SU-DHL-6 (cell line): ENCODE measurements at regions not wholly inside any gene's neighbourhood (a gene's known extent, or its start where the extent isn't known, plus 50 kb on each side); places are given as distances from the start of the nearest gene placed in this dataset.

Experiments
- CTCF ChIP-seq: fragments of 200-600 bp; sonication (generic); IDR thresholded peaks from one replicate; pipeline ENCODE4 v1.5.1; 2017; ENCODE audit warnings: antibody characterized with exemption, mild to moderate bottlenecking, low read length, moderate library complexity; ENCODE audit not compliant: insufficient read depth, poor library complexity, severe bottlenecking
- EZH2phosphoT487 ChIP-seq: fragments of 200-600 bp; sonication (generic), shearing (Covaris generic); conservative IDR thresholded peaks from 2 replicates; pipeline ENCODE4 v1.6.1; 2018; ENCODE audit warnings: mild to moderate bottlenecking, antibody characterized with exemption, low read length, moderate library complexity, mixed read lengths

- TF ChIP-seq CTCF (no peak), EZH2phosphoT487 (no peak)
Observed at GRCh38 chr12:16884819-16885218, 278.9 kb upstream of the LMO3 start.
